GM12878 (cell line): ENCODE measurements at regions not wholly inside any gene's neighbourhood (a gene's known extent, or its start where the extent isn't known, plus 50 kb on each side); places are given as distances from the start of the nearest gene placed in this dataset.

Source experiments
- CBFB ChIP-seq: IDR thresholded peaks from 2 replicates; pipeline ENCODE4 v1.6.1; 2016; ENCODE audit warnings: antibody characterized with exemption, low read depth
- ELK1 ChIP-seq: IDR thresholded peaks from 2 replicates; pipeline ENCODE4 v1.6.1; 2012; ENCODE audit warnings: low read depth, low read length, improper control_type of control experiment
- MEF2A ChIP-seq: IDR thresholded peaks from 2 replicates; pipeline ENCODE4 v1.6.1; 2011; ENCODE audit warnings: low read depth, mild to moderate bottlenecking, low read length, moderate library complexity; ENCODE audit not compliant: insufficient read depth
- NRF1 ChIP-seq: conservative IDR thresholded peaks from 2 replicates; pipeline ENCODE4 v1.6.1; 2011; ENCODE audit warnings: mild to moderate bottlenecking, low read depth, low read length, improper control_type of control experiment
- USF1 ChIP-seq: IDR thresholded peaks from 2 replicates; pipeline ENCODE4 v1.6.1; 2011; ENCODE audit warnings: borderline replicate concordance, low read depth, mild to moderate bottlenecking, moderate library complexity, mixed read lengths, low read length; ENCODE audit not compliant: insufficient read depth; ENCODE audit errors: extremely low read length

GRCh38 chr16:27730661-27731210 is 180.8 kb downstream of the KATNIP start:
- TF ChIP-seq MEF2A (no peak), ELK1 (no peak), CBFB (no peak), NRF1 (no peak), USF1 (no peak)
